DND-41 (cell line): ENCODE measurements at regions not wholly inside any gene's neighbourhood (a gene's known extent, or its start where the extent isn't known, plus 50 kb on each side); places are given as distances from the start of the nearest gene placed in this dataset.

Source experiments
- ATAC-seq: fragments of 200-7000 bp; cut with Tn5 transposase; 3 replicates; pipeline ENCODE4 v1.9.1; 2021; ENCODE audit warnings: low read depth; ENCODE audit not compliant: insufficient read depth
- DNase-seq: peaks from one replicate; pipeline ENCODE4 v3.0.0-alpha.2; 2020
- H2AFZ ChIP-seq: 2 replicates; pipeline ENCODE4 v1.6.0; 2012; ENCODE audit warnings: low read depth, low read length
- H3K27ac ChIP-seq: 2 replicates; pipeline ENCODE4 v1.5.1; 2012; ENCODE audit warnings: low read length, inconsistent platforms
- H3K27me3 ChIP-seq: fragments of 200-600 bp; sonication (generic); 2 replicates; pipeline ENCODE4 v1.6.0; 2012; ENCODE audit warnings: low read length, mild to moderate bottlenecking, inconsistent platforms; ENCODE audit not compliant: insufficient read depth, poor library complexity
- H3K36me3 ChIP-seq: 2 replicates; pipeline ENCODE4 v1.5.1; 2012; ENCODE audit warnings: low read length, inconsistent platforms; ENCODE audit not compliant: insufficient read depth
- H3K4me1 ChIP-seq: 2 replicates; pipeline ENCODE4 v1.5.1; 2012; ENCODE audit warnings: mild to moderate bottlenecking, low read length; ENCODE audit not compliant: insufficient read depth
- H3K4me2 ChIP-seq: 2 replicates; pipeline ENCODE4 v1.6.0; 2012; ENCODE audit warnings: mild to moderate bottlenecking, moderate library complexity, low read length, inconsistent platforms; ENCODE audit not compliant: insufficient read depth
- H3K4me3 ChIP-seq, 2 experiments: fragments of 200-600 bp in 1 of 2; shearing (Covaris generic) in 1 of 2; 2 replicates each; pipeline ENCODE4 v1.5.1; 2012 to 2016; ENCODE audit warnings: inconsistent platforms in 2 of 2, low read length in 2 of 2, mild to moderate bottlenecking in 2 of 2, low read depth in 1 of 2, moderate library complexity in 1 of 2
- H3K79me2 ChIP-seq: 2 replicates; pipeline ENCODE4 v1.6.0; 2012; ENCODE audit warnings: low read length, inconsistent platforms; ENCODE audit not compliant: insufficient read depth
- H3K9ac ChIP-seq: 2 replicates; pipeline ENCODE4 v1.6.0; 2012; ENCODE audit warnings: low read depth, mild to moderate bottlenecking, inconsistent platforms, low read length, moderate library complexity
- H3K9me3 ChIP-seq: 2 replicates; pipeline ENCODE4 v1.5.1; 2012; ENCODE audit warnings: low read length, moderate library complexity, mild to moderate bottlenecking, inconsistent platforms; ENCODE audit not compliant: insufficient read depth, severe bottlenecking
- H4K20me1 ChIP-seq: 2 replicates; pipeline ENCODE4 v1.6.0; 2012; ENCODE audit warnings: low read length; ENCODE audit not compliant: insufficient read depth
- EZH2 ChIP-seq: IDR thresholded peaks from 3 replicates; pipeline ENCODE4 v1.6.1; 2012; ENCODE audit warnings: borderline replicate concordance, low read depth, mild to moderate bottlenecking, moderate library complexity, low read length, inconsistent platforms; ENCODE audit not compliant: severe bottlenecking
- TF ChIP-seq, protein P1 (sequence below): IDR thresholded peaks from 2 replicates; pipeline ENCODE4 v1.5.1; 2012; ENCODE audit warnings: borderline replicate concordance, low read length, moderate library complexity, mild to moderate bottlenecking; ENCODE audit not compliant: poor library complexity, severe bottlenecking; ENCODE audit errors: extremely low read depth

DNA sequence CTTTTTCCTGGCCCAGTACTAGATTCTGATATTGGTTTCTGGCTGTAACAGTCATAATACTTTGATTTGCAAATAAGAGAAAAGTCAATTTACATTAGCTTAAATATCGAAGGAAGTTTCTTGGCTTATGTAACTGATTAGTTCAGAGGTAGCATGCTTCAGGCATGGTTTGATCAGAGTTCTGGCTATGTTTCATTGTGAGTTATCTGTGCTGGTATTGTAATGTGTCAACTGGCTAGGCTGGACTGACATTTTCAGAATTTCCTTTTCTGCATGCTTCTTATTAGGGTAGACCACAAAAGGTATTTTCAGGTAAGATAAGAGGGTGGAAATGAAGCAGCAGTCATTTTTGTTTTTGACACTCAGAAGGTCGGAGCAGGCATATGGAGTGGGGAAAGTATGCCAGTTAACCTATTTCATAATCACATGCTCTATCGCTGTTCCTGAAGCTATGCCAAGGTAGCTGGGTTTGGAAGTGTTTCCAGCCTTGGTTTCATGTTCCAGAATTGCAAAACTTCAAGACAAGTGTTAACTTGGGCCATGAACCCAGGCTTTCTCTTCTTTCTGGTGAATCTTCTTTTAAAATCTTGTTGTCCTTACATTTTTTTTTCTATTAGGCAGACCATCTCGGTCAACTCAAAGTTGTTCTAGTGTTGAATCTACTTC is 244.9 kb downstream of the DHX35 start:
- DNase-seq, result no peak
- ATAC-seq, result no peak

GRCh38 chr20:39195582-39196021 is 233.5 kb downstream of the DHX35 start:
- H3K79me2 ChIP-seq, result no peaks in the 10 kb centered on the region
- H3K4me2 ChIP-seq, result peak overlapping the region; percentile 60
- TF ChIP-seq, protein P1, sequence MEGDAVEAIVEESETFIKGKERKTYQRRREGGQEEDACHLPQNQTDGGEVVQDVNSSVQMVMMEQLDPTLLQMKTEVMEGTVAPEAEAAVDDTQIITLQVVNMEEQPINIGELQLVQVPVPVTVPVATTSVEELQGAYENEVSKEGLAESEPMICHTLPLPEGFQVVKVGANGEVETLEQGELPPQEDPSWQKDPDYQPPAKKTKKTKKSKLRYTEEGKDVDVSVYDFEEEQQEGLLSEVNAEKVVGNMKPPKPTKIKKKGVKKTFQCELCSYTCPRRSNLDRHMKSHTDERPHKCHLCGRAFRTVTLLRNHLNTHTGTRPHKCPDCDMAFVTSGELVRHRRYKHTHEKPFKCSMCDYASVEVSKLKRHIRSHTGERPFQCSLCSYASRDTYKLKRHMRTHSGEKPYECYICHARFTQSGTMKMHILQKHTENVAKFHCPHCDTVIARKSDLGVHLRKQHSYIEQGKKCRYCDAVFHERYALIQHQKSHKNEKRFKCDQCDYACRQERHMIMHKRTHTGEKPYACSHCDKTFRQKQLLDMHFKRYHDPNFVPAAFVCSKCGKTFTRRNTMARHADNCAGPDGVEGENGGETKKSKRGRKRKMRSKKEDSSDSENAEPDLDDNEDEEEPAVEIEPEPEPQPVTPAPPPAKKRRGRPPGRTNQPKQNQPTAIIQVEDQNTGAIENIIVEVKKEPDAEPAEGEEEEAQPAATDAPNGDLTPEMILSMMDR, result no peak
- TF ChIP-seq EZH2, result no peak
- ATAC-seq (peak; percentile 86), DNase-seq (peak; percentile 82)
- H3K9me3 ChIP-seq, result no peaks in the 10 kb centered on the region
- peak overlapping the region; percentile 73 for H3K27ac ChIP-seq
- peak overlapping the region in 1 of 2 experiments; percentile 40; a peak in 2 of 4 replicates for H3K4me3 ChIP-seq
- peaks cover 39% of the 10 kb centered on the region for H3K4me1 ChIP-seq
- peak overlapping the region; percentile 7; the same call in 1 of the 2 replicates for H2AFZ ChIP-seq
- no peaks in the 10 kb centered on the region for H3K27me3 ChIP-seq
- peak overlapping the region; percentile 34 for H3K9ac ChIP-seq
- H4K20me1 ChIP-seq, result no peaks in the 10 kb centered on the region
- H3K36me3 ChIP-seq, result no peaks in the 10 kb centered on the region

More for the DNA sequence above, 244.9 kb downstream of the DHX35 start:
- Histone ChIP-seq H3K9ac (no peak overlapping the region), H3K27ac (no peak overlapping the region), H3K4me2 (no peak overlapping the region), H2AFZ (no peak overlapping the region), H3K79me2 (no peaks in the 10 kb centered on the region), H3K36me3 (no peaks in the 10 kb centered on the region), H3K4me3 (no peak overlapping the region), H3K27me3 (no peaks in the 10 kb centered on the region), H3K4me1 (no peaks in the 10 kb centered on the region), H3K9me3 (peaks cover 12% of the 10 kb centered on the region), H4K20me1 (no peaks in the 10 kb centered on the region)
- TF ChIP-seq, protein P1, result no peak
- TF ChIP-seq EZH2, result no peak

DNA sequence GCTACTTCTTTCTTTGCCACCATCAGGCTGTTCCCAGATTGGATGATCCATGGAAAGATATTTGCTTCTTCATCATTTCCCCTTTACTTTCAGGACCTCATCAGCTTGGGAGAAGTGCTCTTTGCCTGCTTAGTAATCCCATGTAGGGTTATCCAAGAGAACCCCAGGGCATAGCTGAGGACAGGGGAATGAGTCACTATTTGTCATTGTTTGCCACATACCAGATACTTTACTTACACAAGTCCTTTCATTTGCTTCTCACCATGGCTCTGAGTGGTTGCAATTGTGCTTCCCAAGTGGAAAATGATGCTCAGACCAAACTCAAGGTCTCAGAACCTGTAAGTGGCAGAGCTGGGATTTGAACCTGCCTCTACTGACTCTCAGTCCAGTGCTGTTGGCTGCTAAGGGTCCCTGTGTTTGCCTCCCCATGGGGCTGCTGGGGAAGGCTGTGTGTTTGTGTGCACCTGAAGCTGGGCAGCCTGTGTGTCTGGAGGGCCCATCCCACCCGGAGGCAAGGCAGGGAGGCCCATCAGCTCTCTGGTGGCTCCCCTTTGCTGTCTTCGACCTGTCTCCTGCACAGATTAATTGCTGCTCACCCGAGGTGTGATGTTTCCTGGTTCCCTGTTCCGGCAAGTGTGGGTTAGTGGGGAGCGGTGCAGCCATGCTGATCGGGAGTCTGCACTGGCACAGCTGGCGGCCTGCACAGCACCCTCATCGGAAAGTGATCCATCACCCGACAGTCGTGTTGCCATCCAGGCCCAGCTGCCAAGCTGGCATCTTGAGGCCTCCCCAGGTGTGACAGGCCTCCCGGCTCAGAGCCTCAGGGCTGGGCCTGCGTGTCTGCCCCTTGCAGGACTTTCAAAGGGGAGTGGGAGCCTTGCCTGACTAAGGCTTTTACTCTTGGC is 228.8 kb downstream of the DHX35 start:
- Histone ChIP-seq H3K4me3 (no peak overlapping the region), H3K79me2 (no peaks in the 10 kb centered on the region), H3K27ac (no peak overlapping the region), H3K4me2 (no peak overlapping the region), H3K9ac (no peak overlapping the region), H3K9me3 (peaks cover 5% of the 10 kb centered on the region), H3K36me3 (no peaks in the 10 kb centered on the region), H4K20me1 (no peaks in the 10 kb centered on the region), H3K27me3 (no peaks in the 10 kb centered on the region), H2AFZ (no peak overlapping the region), H3K4me1 (peaks cover 27% of the 10 kb centered on the region)
- no peak for TF ChIP-seq EZH2
- TF ChIP-seq, protein P1, result no peak
- ATAC-seq (no peak), DNase-seq (no peak)
